SU-DHL-6 (cell line): ENCODE measurements at regions not wholly inside any gene's neighbourhood (a gene's known extent, or its start where the extent isn't known, plus 50 kb on each side); places are given as distances from the start of the nearest gene placed in this dataset.

ENCODE experiments used
- EZH2phosphoT487 ChIP-seq: fragments of 200-600 bp; sonication (generic), shearing (Covaris generic); conservative IDR thresholded peaks from 2 replicates; pipeline ENCODE4 v1.6.1; 2018; ENCODE audit warnings: mild to moderate bottlenecking, antibody characterized with exemption, low read length, moderate library complexity, mixed read lengths
- TF ChIP-seq, protein P1 (sequence below): fragments of 200-600 bp; sonication (generic); IDR thresholded peaks from one replicate; pipeline ENCODE4 v1.5.1; 2017; ENCODE audit warnings: antibody characterized with exemption, mild to moderate bottlenecking, low read length, moderate library complexity; ENCODE audit not compliant: insufficient read depth, poor library complexity, severe bottlenecking

DNA sequence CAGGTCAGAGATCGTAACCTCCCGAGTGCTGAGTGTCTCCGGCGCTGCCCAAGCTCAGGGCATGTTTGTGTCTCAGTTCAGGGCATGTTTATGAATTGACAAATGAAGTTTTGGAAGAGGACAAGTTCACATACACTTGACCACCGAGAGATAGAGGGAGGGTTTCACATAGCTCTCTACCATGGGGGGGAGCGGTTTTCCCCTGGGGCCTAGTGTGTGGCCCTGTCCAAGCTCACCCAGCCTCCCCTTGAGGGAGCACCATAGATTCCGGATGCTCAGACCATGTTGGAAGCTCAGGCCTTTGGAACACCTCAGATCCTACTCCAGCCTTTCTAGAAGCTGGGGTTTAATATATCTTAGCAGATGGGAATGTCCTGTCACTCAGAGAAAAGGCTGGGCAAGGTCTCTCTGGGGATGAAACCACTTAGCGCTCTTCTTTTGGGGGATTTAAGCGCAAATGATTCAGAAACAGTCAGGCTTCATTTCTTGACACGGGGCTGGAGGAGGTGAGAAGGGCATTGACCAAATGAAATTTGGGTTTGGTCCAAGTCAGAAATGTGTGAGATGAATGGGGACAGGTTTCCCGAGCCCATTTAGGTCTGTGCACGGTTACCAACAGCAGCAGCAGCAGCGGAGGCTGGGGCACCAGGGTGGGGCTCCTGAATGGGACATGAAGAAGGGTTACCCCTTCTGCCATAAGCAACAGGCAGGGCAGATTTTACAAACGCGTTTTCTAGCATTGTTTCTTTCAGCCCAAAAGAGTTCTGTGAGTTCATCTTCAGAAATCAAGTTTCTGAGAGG lies 96.6 kb downstream of the METRNL start:
- TF ChIP-seq, protein P1, sequence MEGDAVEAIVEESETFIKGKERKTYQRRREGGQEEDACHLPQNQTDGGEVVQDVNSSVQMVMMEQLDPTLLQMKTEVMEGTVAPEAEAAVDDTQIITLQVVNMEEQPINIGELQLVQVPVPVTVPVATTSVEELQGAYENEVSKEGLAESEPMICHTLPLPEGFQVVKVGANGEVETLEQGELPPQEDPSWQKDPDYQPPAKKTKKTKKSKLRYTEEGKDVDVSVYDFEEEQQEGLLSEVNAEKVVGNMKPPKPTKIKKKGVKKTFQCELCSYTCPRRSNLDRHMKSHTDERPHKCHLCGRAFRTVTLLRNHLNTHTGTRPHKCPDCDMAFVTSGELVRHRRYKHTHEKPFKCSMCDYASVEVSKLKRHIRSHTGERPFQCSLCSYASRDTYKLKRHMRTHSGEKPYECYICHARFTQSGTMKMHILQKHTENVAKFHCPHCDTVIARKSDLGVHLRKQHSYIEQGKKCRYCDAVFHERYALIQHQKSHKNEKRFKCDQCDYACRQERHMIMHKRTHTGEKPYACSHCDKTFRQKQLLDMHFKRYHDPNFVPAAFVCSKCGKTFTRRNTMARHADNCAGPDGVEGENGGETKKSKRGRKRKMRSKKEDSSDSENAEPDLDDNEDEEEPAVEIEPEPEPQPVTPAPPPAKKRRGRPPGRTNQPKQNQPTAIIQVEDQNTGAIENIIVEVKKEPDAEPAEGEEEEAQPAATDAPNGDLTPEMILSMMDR, result no peak
- no peak for TF ChIP-seq EZH2phosphoT487
